Activated T-helper 17 cell treated with anti-CD3 and anti-CD28 coated beads, Interleukin-2, amount 50 U/mL, for 72 hours (primary cell): ENCODE measurements at regions not wholly inside any gene's neighbourhood (a gene's known extent, or its start where the extent isn't known, plus 50 kb on each side); places are given as distances from the start of the nearest gene placed in this dataset.

Experiments used
- ATAC-seq: fragments of 150-1000 bp; cut with Tn5 transposase; replicated peaks from 2 replicates; pipeline ENCODE4 v1.10.0; 2021; ENCODE audit warnings: mild to moderate bottlenecking, moderate library complexity
- H3K27ac Mint-ChIP-seq: one replicate; pipeline ENCODE4 v1.8.0; 2022; ENCODE audit warnings: mixed read lengths
- H3K27me3 Mint-ChIP-seq: one replicate; pipeline ENCODE4 v1.8.0; 2022; ENCODE audit warnings: mixed read lengths
- H3K36me3 Mint-ChIP-seq: one replicate; pipeline ENCODE4 v1.8.0; 2022; ENCODE audit warnings: low read depth, mild to moderate bottlenecking, mixed read lengths
- H3K4me1 Mint-ChIP-seq: one replicate; pipeline ENCODE4 v1.8.0; 2022; ENCODE audit warnings: mixed read lengths
- H3K4me3 Mint-ChIP-seq: one replicate; pipeline ENCODE4 v1.8.0; 2022; ENCODE audit warnings: mild to moderate bottlenecking, mixed read lengths
- H3K9me3 Mint-ChIP-seq: one replicate; pipeline ENCODE4 v1.8.0; 2022; ENCODE audit warnings: mixed read lengths

DNA sequence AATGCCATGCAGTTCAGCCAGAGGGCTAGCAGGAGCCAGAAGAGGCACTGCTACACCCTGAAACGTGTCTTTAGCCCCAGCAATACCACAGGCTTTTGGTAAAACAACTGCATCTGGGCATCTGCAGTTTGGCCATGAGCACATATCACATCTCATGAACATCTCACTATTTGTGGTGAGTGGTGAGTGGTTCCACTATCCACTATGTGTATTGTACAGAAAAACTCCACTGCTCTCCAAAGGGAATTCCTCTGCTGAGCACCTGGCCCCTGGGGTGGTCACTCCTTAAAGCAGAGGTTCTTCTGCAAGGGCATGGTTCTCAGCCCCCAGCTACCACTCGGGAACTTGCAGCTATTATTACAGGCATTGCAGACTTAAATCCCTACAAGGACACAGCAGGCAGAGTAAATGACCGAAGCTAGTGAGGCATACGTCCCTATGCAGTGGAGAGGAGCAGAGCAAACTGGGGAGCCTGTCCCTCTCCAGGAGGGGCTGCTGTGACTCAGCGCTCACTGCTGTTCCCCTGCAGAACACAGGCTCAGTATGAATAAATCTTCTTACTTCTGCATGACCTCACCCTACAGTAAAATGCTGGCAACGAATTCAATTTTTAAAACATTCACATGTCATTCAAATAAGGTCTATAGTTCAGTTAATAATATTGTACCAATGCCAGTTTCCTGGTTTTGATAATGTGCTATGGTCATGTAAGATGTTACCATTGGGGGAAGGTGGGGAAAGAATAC, 332.4 kb upstream of the ZNF507 start:
- Mint-ChIP-seq H3K27me3 (no peaks in the 10 kb centered on the region), H3K9me3 (no peaks in the 10 kb centered on the region), H3K27ac (no peak overlapping the region), H3K4me1 (no peaks in the 10 kb centered on the region), H3K4me3 (no peak overlapping the region), H3K36me3 (no peaks in the 10 kb centered on the region)
- ATAC-seq: no peak

GRCh38 chr19:32017176-32017953, 328.0 kb upstream of the ZNF507 start:
- no peak for ATAC-seq
- no peak overlapping the region for H3K4me3 Mint-ChIP-seq
- H3K27ac Mint-ChIP-seq: no peak overlapping the region
- H3K36me3 Mint-ChIP-seq: no peaks in the 10 kb centered on the region
- peaks cover 6% of the 10 kb centered on the region for H3K9me3 Mint-ChIP-seq
- H3K27me3 Mint-ChIP-seq: no peaks in the 10 kb centered on the region
- H3K4me1 Mint-ChIP-seq: no peaks in the 10 kb centered on the region

DNA sequence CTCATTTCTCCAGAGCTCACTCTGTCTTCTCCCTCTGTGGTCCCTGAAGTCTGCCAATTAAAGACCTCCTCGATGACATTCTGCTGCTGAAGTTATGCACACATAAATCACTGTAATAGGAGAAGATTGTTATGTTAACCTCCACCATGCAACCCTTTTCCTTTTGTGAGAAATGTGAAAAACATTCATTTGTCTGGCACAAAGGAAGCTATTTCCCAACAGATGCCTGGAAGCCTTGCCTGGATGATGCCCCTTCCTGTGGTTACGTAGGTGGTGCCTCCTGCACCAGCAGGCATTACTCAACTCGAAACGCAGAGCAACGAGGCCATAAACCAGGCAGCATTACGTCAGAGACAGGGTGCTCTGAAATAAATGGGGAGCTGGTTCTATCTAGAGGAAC, 327.4 kb upstream of the ZNF507 start:
- H3K27ac Mint-ChIP-seq: no peak overlapping the region
- ATAC-seq: no peak
- H3K4me1 Mint-ChIP-seq: no peaks in the 10 kb centered on the region
- peaks cover 6% of the 10 kb centered on the region for H3K9me3 Mint-ChIP-seq
- no peaks in the 10 kb centered on the region for H3K27me3 Mint-ChIP-seq
- H3K36me3 Mint-ChIP-seq: no peaks in the 10 kb centered on the region
- no peak overlapping the region for H3K4me3 Mint-ChIP-seq

- no peak overlapping the region for H3K27ac Mint-ChIP-seq
- no peak for ATAC-seq
Observed at GRCh38 chr19:32020538-32020937, 324.9 kb upstream of the ZNF507 start.

DNA sequence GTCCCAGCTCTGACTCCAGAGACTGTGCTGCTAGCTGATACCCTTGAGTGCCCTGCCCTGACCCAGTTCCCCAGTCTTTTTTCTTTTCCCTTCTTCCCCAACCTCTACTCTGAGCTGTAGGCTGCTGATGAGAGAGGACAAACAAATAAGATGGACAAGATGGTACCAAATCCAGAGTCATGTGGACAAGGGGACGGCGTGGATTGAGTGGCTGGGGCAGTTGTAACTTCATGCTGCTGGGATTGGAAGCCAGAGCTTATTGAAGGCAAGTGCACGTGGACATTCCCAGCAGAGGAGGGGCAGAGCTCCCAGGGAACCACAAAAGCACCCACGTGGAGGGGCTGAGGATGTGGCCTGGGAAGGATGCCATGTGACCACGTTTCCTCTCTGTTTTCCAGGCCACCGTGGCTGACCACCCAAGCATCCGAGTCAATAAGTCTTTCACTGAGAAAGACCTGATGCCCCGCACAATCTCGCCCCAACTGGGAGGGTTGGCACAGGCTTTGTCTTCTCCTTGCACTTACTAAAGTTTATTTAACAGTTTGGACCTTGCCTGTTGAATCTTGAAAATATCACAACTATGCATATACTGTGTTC, 323.3 kb upstream of the ZNF507 start:
- H3K4me3 Mint-ChIP-seq: no peak overlapping the region
- H3K9me3 Mint-ChIP-seq: peaks cover 10% of the 10 kb centered on the region
- H3K4me1 Mint-ChIP-seq: no peaks in the 10 kb centered on the region
- peaks cover 3% of the 10 kb centered on the region for H3K27me3 Mint-ChIP-seq
- no peak for ATAC-seq
- H3K27ac Mint-ChIP-seq: no peak overlapping the region
- H3K36me3 Mint-ChIP-seq: no peaks in the 10 kb centered on the region

More at GRCh38 chr19:32020538-32020937, 324.9 kb upstream of the ZNF507 start:
- H3K4me3 Mint-ChIP-seq: no peak overlapping the region
- H3K36me3 Mint-ChIP-seq: no peaks in the 10 kb centered on the region
- peaks cover 7% of the 10 kb centered on the region for H3K9me3 Mint-ChIP-seq
- peaks cover under 1% of the 10 kb centered on the region for H3K27me3 Mint-ChIP-seq
- H3K4me1 Mint-ChIP-seq: no peaks in the 10 kb centered on the region

DNA sequence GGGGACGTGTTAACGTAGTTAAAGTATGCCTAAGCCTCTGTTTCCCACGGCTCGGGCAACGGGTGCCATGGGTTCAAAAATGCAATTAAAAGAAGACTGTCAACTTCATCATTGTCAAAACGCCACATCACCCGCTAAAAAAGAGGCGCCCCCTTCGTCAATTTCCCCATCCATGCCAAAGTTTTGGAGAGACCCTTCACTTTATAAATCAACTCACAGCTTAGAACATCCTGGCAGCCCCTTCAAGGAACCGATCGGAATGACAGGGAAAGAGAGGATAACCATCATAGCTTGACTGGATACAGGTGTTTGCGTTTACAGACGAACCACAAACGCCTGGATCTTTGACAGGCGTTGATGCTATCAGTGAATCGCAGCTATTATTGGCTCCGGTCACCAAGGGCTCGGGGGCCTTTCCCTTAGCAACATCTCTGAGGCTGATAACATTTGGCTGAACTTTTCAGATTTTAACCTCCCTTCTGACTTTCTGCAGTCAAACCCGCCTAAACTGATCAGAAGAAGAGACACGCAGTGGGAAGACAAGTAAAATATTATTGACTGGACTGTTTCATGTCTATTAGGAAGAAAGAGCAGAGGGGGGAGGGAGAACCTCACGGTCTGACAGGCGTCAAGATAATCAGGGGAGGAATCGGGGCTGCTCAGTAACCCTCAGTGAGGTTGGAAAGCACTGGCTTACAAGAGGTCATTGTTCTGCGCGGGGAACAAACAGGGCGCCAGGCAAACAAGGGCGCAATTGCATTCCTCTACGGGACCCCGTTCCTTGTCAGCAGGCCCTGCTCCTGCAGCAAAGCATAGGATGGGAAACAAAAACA, 322.5 kb upstream of the ZNF507 start:
- peaks cover 10% of the 10 kb centered on the region for H3K9me3 Mint-ChIP-seq
- no peaks in the 10 kb centered on the region for H3K4me1 Mint-ChIP-seq
- H3K27ac Mint-ChIP-seq: no peak overlapping the region
- no peak overlapping the region for H3K4me3 Mint-ChIP-seq
- no peaks in the 10 kb centered on the region for H3K36me3 Mint-ChIP-seq
- peaks cover 3% of the 10 kb centered on the region for H3K27me3 Mint-ChIP-seq
- no peak for ATAC-seq

DNA sequence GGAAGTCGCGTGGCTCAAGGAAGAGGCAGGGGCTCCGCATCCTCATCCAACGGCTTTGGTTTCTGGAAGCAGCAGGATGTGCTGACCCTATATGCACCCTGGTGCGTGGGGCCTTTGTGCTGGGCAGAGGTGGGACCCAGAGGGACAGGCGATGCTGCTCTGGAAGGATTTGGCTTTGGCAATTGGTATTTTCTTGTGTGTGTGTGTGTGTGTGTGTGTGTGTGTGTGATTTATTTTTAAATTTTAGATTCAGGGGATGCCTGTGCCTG, 321.9 kb upstream of the ZNF507 start:
- Mint-ChIP-seq H3K27me3 (peaks cover 3% of the 10 kb centered on the region), H3K9me3 (peaks cover 10% of the 10 kb centered on the region), H3K36me3 (no peaks in the 10 kb centered on the region), H3K27ac (no peak overlapping the region), H3K4me1 (no peaks in the 10 kb centered on the region), H3K4me3 (no peak overlapping the region)
- no peak for ATAC-seq

DNA sequence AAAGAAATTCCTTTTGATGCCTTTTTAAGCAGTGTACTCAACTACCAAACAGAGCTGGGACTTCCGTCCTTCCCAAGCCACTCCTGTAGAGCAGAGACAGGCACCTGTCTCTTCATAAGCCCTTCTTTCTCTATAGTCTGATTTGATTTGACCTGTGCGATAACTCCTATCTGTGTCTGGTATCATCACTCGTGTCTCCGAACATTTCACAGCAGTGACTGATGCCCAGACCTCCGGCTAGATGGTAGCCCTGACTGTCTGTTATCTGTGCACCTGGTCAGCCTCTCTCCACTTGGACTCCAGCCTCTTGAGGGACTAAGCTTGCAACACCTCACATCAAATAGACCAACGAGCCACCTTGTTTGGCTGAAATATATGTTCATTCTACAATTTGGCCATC, 316.2 kb upstream of the ZNF507 start:
- Mint-ChIP-seq H3K4me1 (no peaks in the 10 kb centered on the region), H3K36me3 (no peaks in the 10 kb centered on the region), H3K27me3 (peaks cover 7% of the 10 kb centered on the region), H3K27ac (no peak overlapping the region), H3K4me3 (no peak overlapping the region), H3K9me3 (peaks cover 4% of the 10 kb centered on the region)
- no peak for ATAC-seq

DNA sequence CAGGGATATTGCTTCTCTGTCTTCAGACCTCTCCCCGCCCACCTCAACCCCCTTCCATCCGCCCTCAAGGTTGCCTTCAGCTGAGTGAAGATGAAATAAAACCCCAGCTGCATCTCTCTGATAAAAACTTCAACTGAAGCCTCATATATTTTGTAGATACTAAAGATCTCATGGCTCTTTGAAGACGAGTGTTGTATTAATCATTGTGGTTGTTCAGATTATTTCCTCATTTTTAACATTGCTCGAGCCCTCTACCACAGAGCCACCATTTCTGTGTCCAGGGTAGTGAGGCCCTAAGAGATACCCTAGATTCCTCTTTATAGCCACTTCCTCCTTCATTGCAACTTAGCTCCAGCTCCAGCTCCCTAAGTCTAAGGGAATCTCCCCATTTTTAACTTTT, 312.8 kb upstream of the ZNF507 start:
- Mint-ChIP-seq H3K27ac (no peak overlapping the region), H3K4me1 (no peaks in the 10 kb centered on the region), H3K36me3 (no peaks in the 10 kb centered on the region), H3K27me3 (peaks cover 4% of the 10 kb centered on the region), H3K9me3 (no peaks in the 10 kb centered on the region), H3K4me3 (no peak overlapping the region)
- ATAC-seq: no peak

GRCh38 chr19:32035626-32036025, 309.8 kb upstream of the ZNF507 start:
- Mint-ChIP-seq H3K36me3 (no peaks in the 10 kb centered on the region), H3K4me1 (no peaks in the 10 kb centered on the region), H3K9me3 (no peaks in the 10 kb centered on the region), H3K4me3 (no peak overlapping the region), H3K27ac (no peak overlapping the region), H3K27me3 (peaks cover 8% of the 10 kb centered on the region)
- no peak for ATAC-seq

DNA sequence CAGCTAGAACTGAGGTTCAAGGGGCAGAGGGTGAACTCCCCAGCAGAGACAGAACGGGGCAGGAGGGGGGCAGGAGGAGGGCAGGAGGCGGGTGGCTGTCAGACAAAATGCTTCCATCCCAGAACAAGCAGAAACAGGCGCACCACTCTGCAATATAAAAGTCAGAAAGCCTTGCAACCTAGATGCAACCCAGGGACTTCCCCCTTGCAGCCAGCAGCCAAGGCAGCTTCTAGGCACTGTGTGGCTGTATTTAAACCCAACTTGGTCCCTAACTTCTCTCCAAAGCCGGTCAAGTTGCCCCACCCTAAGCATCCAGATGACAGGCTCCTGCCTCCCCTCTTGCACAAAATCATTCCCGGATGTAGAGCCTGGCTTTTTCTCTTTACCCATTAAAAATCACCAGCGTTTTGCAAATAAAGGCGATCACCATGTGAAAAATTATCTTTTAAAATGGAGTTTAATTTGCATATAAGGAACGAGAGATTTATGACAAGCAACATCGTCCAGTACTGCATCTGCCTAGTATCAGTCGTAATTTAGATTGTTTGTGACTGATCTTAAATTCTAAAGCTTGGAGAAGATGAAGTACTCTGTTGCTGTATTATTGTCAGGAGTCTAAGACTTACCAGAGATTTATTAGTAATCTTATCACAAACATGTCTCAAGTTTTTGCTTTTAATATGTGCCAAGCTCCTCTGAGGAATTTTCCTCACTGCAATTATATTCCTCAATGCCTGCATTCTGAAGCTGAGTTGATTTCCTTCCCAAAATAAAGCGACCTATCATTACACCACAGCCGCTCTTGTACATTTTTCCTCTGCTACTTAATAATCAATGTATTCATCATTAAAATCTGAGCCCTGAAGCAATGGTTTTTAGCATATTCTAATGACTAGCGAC, 307.1 kb upstream of the ZNF507 start:
- no peaks in the 10 kb centered on the region for H3K9me3 Mint-ChIP-seq
- H3K27ac Mint-ChIP-seq: no peak overlapping the region

DNA sequence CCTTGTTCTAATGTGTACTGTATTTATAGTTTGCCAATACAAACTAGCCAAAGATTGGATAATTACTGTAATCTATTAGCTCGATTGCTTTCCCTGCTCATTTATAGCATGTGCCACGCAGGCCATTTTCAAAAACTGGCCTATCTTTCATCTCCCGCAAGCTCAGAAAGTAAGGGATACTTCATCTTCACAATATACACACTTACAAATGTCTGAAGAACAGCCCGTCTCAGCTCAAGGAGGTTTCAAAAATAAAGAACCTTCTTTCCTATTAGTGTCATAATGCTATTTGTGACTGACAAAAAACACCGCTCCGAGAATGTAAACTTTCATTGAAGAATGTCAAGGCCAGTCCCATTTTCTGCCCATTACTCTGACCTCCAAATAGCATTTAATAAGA, 306.4 kb upstream of the ZNF507 start:
- H3K4me3 Mint-ChIP-seq: no peak overlapping the region
- peaks cover 12% of the 10 kb centered on the region for H3K27me3 Mint-ChIP-seq
- no peak for ATAC-seq
- no peaks in the 10 kb centered on the region for H3K4me1 Mint-ChIP-seq
- H3K27ac Mint-ChIP-seq: no peak overlapping the region
- no peaks in the 10 kb centered on the region for H3K36me3 Mint-ChIP-seq
- no peaks in the 10 kb centered on the region for H3K9me3 Mint-ChIP-seq

More for the DNA sequence above, 307.1 kb upstream of the ZNF507 start:
- Mint-ChIP-seq H3K36me3 (no peaks in the 10 kb centered on the region), H3K4me3 (no peak overlapping the region), H3K4me1 (no peaks in the 10 kb centered on the region), H3K27me3 (peaks cover 10% of the 10 kb centered on the region)
- ATAC-seq: no peak

GRCh38 chr19:32039440-32039839, 306.0 kb upstream of the ZNF507 start:
- H3K36me3 Mint-ChIP-seq: no peaks in the 10 kb centered on the region
- ATAC-seq: no peak
- no peak overlapping the region for H3K27ac Mint-ChIP-seq
- no peak overlapping the region for H3K4me3 Mint-ChIP-seq
- H3K9me3 Mint-ChIP-seq: no peaks in the 10 kb centered on the region
- H3K4me1 Mint-ChIP-seq: no peaks in the 10 kb centered on the region
- H3K27me3 Mint-ChIP-seq: peaks cover 17% of the 10 kb centered on the region

DNA sequence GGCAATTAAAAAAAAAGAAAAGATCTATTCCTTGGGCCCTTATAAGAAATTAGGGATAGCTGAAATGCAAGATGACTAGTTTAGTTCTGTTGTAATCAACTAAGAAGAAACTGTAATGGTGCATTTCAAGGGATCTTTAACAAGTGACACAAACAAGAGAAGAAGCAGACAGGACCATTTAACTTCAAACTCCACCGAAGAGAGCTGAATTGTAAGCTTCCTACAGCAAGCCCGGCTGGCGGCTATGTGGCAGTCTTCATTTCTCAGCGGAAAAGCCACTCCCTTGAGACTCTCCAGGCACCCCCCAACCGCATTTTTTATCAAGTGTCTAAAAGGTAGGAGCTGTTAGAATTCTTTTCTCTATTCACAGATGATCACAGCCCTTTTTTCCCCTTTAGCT, 305.2 kb upstream of the ZNF507 start:
- no peaks in the 10 kb centered on the region for H3K9me3 Mint-ChIP-seq
- H3K27ac Mint-ChIP-seq: no peak overlapping the region
- peaks cover 20% of the 10 kb centered on the region for H3K27me3 Mint-ChIP-seq
- no peaks in the 10 kb centered on the region for H3K36me3 Mint-ChIP-seq
- ATAC-seq: no peak
- no peak overlapping the region for H3K4me3 Mint-ChIP-seq
- H3K4me1 Mint-ChIP-seq: no peaks in the 10 kb centered on the region
